Lower lobe of right lung (tissue), 2 donors: ENCODE measurements at regions not wholly inside any gene's neighbourhood (a gene's known extent, or its start where the extent isn't known, plus 50 kb on each side); places are given as distances from the start of the nearest gene placed in this dataset.

ENCODE experiments used
- ATAC-seq, 2 donors: fragments of 200-7000 bp; cut with Tn5 transposase; one replicate each; pipeline ENCODE4 v1.9.1; 2020 to 2022; ENCODE audit warnings: mild to moderate bottlenecking in 2 of 2, moderate library complexity in 2 of 2
- DNase-seq: peaks from one replicate; pipeline ENCODE4 v3.0.0-alpha.2; 2020
- H3K27ac ChIP-seq: fragments of 200-600 bp; one replicate; pipeline ENCODE4 v1.8.0; 2022
- H3K27me3 ChIP-seq: fragments of 200-600 bp; one replicate; pipeline ENCODE4 v1.8.0; 2022; ENCODE audit warnings: low read depth
- H3K36me3 ChIP-seq: fragments of 200-600 bp; one replicate; pipeline ENCODE4 v1.8.0; 2022; ENCODE audit warnings: mild to moderate bottlenecking
- H3K4me1 ChIP-seq: fragments of 200-600 bp; one replicate; pipeline ENCODE4 v1.8.0; 2022
- H3K4me3 ChIP-seq: fragments of 200-600 bp; one replicate; pipeline ENCODE4 v1.8.0; 2022; ENCODE audit warnings: mild to moderate bottlenecking
- H3K9me3 ChIP-seq: fragments of 200-600 bp; one replicate; pipeline ENCODE4 v1.8.0; 2022
- CTCF ChIP-seq: fragments of 200-600 bp; IDR thresholded peaks from one replicate; pipeline ENCODE4 v1.8.0; 2022; ENCODE audit warnings: antibody characterized with exemption, mild to moderate bottlenecking
- intact Hi-C: fragments of 100-400 bp; cut with DNase I; formaldehyde crosslinking; loops from one replicate; pipeline ENCODE4 v1.11.0; 2022
- donor health status: DM: no; HTN: yes; CAD: no; lungs with severe emphysema.

- Histone ChIP-seq H3K4me3 (no peak overlapping the region), H3K4me1 (no peaks in the 10 kb centered on the region), H3K27ac (no peak overlapping the region), H3K27me3 (no peaks in the 10 kb centered on the region), H3K36me3 (no peaks in the 10 kb centered on the region), H3K9me3 (no peaks in the 10 kb centered on the region)
- intact Hi-C loops = no loop called here
- ATAC-seq (no peak), DNase-seq (no peak)
- no peak for TF ChIP-seq CTCF
These were observed 185.8 kb downstream of the DEPDC1B start for GRCh38 chr5:60514152-60514551.

GRCh38 chr5:60512117-60512516, 187.8 kb downstream of the DEPDC1B start:
- TF ChIP-seq CTCF = no peak
- intact Hi-C loops = no loop called here
- DNase-seq (no peak), ATAC-seq (no peak)
- H3K4me1 ChIP-seq = no peaks in the 10 kb centered on the region
- no peaks in the 10 kb centered on the region for H3K27me3 ChIP-seq
- H3K9me3 ChIP-seq = no peaks in the 10 kb centered on the region
- H3K27ac ChIP-seq = no peak overlapping the region
- H3K36me3 ChIP-seq = no peaks in the 10 kb centered on the region
- no peak overlapping the region for H3K4me3 ChIP-seq

- no peak overlapping the region for H3K27ac ChIP-seq
These were observed 189.3 kb downstream of the DEPDC1B start for GRCh38 chr5:60510663-60511062.

GRCh38 chr5:60510049-60510448, 189.9 kb downstream of the DEPDC1B start:
- Histone ChIP-seq H3K27ac (no peak overlapping the region), H3K9me3 (no peaks in the 10 kb centered on the region), H3K4me3 (no peak overlapping the region), H3K27me3 (no peaks in the 10 kb centered on the region), H3K36me3 (no peaks in the 10 kb centered on the region), H3K4me1 (no peaks in the 10 kb centered on the region)
- DNase-seq (no peak), ATAC-seq (no peak)
- no peak for TF ChIP-seq CTCF
- intact Hi-C loops = no loop called here

More at GRCh38 chr5:60510663-60511062, 189.3 kb downstream of the DEPDC1B start:
- ATAC-seq (no peak), DNase-seq (no peak)
- H3K27me3 ChIP-seq = no peaks in the 10 kb centered on the region
- no peak overlapping the region for H3K4me3 ChIP-seq
- no peaks in the 10 kb centered on the region for H3K9me3 ChIP-seq
- TF ChIP-seq CTCF = no peak
- intact Hi-C loops = no loop called here
- H3K36me3 ChIP-seq = no peaks in the 10 kb centered on the region
- no peaks in the 10 kb centered on the region for H3K4me1 ChIP-seq

GRCh38 chr5:60509519-60509918, 190.4 kb downstream of the DEPDC1B start:
- intact Hi-C loops = no loop called here
- no peak overlapping the region for H3K27ac ChIP-seq

More at GRCh38 chr5:60509519-60509918, 190.4 kb downstream of the DEPDC1B start:
- no peak for TF ChIP-seq CTCF
- no peaks in the 10 kb centered on the region for H3K27me3 ChIP-seq
- no peak overlapping the region for H3K4me3 ChIP-seq
- H3K9me3 ChIP-seq = no peaks in the 10 kb centered on the region
- ATAC-seq = no peak
- H3K4me1 ChIP-seq = no peaks in the 10 kb centered on the region
- no peaks in the 10 kb centered on the region for H3K36me3 ChIP-seq
- no peak for DNase-seq
